ENCODE measurements at regions not wholly inside any gene's neighbourhood (a gene's known extent, or its start where the extent isn't known, plus 50 kb on each side); places are given as distances from the start of the nearest gene placed in this dataset.

- no peak for TF ChIP-seq CTCF (IDR thresholded peaks at IDR 0.05)
- TF ChIP-seq USF2 (IDR thresholded peaks at IDR 0.05; ENCODE audit: borderline replicate concordance, low read depth, low read length): no peak
Measured at GRCh38 chr6:14193524-14193923, 76.0 kb downstream of the CD83 start.

All from SK-N-SH (cell line).